ENCODE measurements at regions not wholly inside any gene's neighbourhood (a gene's known extent, or its start where the extent isn't known, plus 50 kb on each side); places are given as distances from the start of the nearest gene placed in this dataset.
"Not testable (repeated sequence)": the region's sequence is repeated elsewhere in the genome, so short reads cannot be mapped to it uniquely, and the experiment has no call there.

GRCh38 chr3:159886050-159886449 lies 102.6 kb upstream of the IL12A start (continued):
- TF ChIP-seq ZNF785 (CRISPR knock-in tag; IDR thresholded peaks at IDR 0.05) (no peak), ZNF146 (CRISPR knock-in tag; IDR thresholded peaks at IDR 0.05; ENCODE audit: unreplicated experiment) (no peak), ZNF584 (CRISPR knock-in tag; IDR thresholded peaks at IDR 0.05; ENCODE audit: low read depth) (no peak), ZNF3 (CRISPR knock-in tag; IDR thresholded peaks at IDR 0.05) (no peak)

DNA sequence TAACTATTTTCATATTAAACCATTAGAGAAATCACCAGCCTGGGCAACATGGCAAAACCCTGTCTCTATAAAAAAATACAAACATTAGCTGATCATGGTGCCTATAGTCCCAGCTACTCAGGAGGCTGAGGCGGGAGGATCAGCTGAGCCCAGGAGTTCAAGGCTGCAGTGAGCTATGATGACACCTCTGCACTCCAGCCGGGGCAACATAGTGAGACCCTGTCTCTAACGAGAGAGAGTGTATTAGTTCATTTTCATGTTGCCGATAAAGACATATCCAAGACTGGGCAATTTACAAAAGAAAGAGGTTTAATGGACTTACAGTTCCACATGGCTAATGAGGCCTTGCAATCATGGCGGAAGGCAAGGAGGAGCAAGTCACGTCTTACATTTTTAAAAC lies 102.1 kb upstream of the IL12A start:
- BruUV-seq (replicated peaks); FAIRE-seq; H3K4me1 ChIP-seq (replicated peaks in 1 of 2; ENCODE audit: control insufficient read depth in 2 of 2, insufficient read depth in 2 of 2, low read length in 2 of 2); DNase-seq (ENCODE audit: extremely low read depth in 1 of 4, low spot score in 3 of 4); H3K9me3 ChIP-seq (replicated peaks; ENCODE audit: control insufficient read depth, insufficient read depth, low read depth, low read length); H3K27me3 ChIP-seq (ENCODE audit: control insufficient read depth in 2 of 2, insufficient read depth in 2 of 2, low read length in 2 of 2); H4K20me1 ChIP-seq (replicated peaks; ENCODE audit: control insufficient read depth, insufficient read depth, low read length); H3K9me1 ChIP-seq (ENCODE audit: control insufficient read depth, insufficient read depth, low read length); H3K4me2 ChIP-seq (ENCODE audit: insufficient read depth, low read length); H3K9ac ChIP-seq (ENCODE audit: insufficient read depth in 1 of 2, low read depth in 2 of 2, low read length in 2 of 2); H2AFZ ChIP-seq (ENCODE audit: low read depth, low read length); H3K27ac ChIP-seq (ENCODE audit: extremely low read depth, low read depth, low read length); ATAC-seq; H3K36me3 ChIP-seq (ENCODE audit: control insufficient read depth, insufficient read depth, low read length); H3K79me2 ChIP-seq (ENCODE audit: control insufficient read depth, insufficient read depth, low read length); H3K4me3 ChIP-seq; CTCF ChIA-PET (ENCODE audit: low intra/inter-chr PET ratio): not testable (repeated sequence)
- 0% methylated on average over 6 of the region's 6 CpGs for WGBS (ENCODE audit: insufficient coverage, low coverage, missing lambda C conversion rate)
- in situ Hi-C loops (cut with MboI) (loop anchor here (10.0 to 25.0 kb wide), 2 partner anchors 576 to 1908 kb away; no protein-coding TSS in a partner anchor), intact Hi-C loops (cut with micrococcal nuclease) (loop anchor here (5.0 to 10.0 kb wide), 4 partner anchors 116 to 526 kb away; no protein-coding TSS in a partner anchor)
- POLR2A ChIA-PET = interaction anchor here (0.6 kb wide), 1 partner anchor 19 kb away, joined by 3 read pairs; no protein-coding TSS in a partner anchor

- no peaks in the 10 kb centered on the region for H3K9me3 ChIP-seq (replicated peaks; ENCODE audit: control insufficient read depth, insufficient read depth, low read depth, low read length)
- DNase-seq (ENCODE audit: extremely low read depth in 1 of 4, low spot score in 3 of 4) = no peak
- H3K4me1 ChIP-seq (replicated peaks in 1 of 2; ENCODE audit: control insufficient read depth in 2 of 2, insufficient read depth in 2 of 2, low read length in 2 of 2) = no peaks in the 10 kb centered on the region
- H3K4me3 ChIP-seq = no peak overlapping the region
- POLR2A ChIA-PET = interaction anchor here (0.6 kb wide), 1 partner anchor 969 kb away, joined by 3 read pairs; no protein-coding TSS in a partner anchor
- no peak overlapping the region for H3K9ac ChIP-seq (ENCODE audit: insufficient read depth in 1 of 2, low read depth in 2 of 2, low read length in 2 of 2)
- CTCF ChIA-PET (ENCODE audit: low intra/inter-chr PET ratio) = no interaction called here
- no peak for ATAC-seq
- intact Hi-C loops (cut with micrococcal nuclease) = loop anchor here (5.0 to 10.0 kb wide), 4 partner anchors 115 to 525 kb away; no protein-coding TSS in a partner anchor
- no peaks in the 10 kb centered on the region for H3K79me2 ChIP-seq (ENCODE audit: control insufficient read depth, insufficient read depth, low read length)
- no peak overlapping the region for H3K27ac ChIP-seq (ENCODE audit: extremely low read depth, low read depth, low read length)
- H3K36me3 ChIP-seq (ENCODE audit: control insufficient read depth, insufficient read depth, low read length) = no peaks in the 10 kb centered on the region
- H3K27me3 ChIP-seq (ENCODE audit: control insufficient read depth in 2 of 2, insufficient read depth in 2 of 2, low read length in 2 of 2) = no peaks in the 10 kb centered on the region
- H4K20me1 ChIP-seq (replicated peaks; ENCODE audit: control insufficient read depth, insufficient read depth, low read length) = no peaks in the 10 kb centered on the region
- H2AFZ ChIP-seq (ENCODE audit: low read depth, low read length) = no peak overlapping the region
- in situ Hi-C loops (cut with MboI) = loop anchor here (10.0 to 25.0 kb wide), 2 partner anchors 575 to 1908 kb away; no protein-coding TSS in a partner anchor
- BruUV-seq (replicated peaks) = no TSS peak
- FAIRE-seq = no peak
- H3K9me1 ChIP-seq (ENCODE audit: control insufficient read depth, insufficient read depth, low read length) = no peaks in the 10 kb centered on the region
- 0% methylated on average over 5 of the region's 5 CpGs for WGBS (ENCODE audit: insufficient coverage, low coverage, missing lambda C conversion rate)
- no peak overlapping the region for H3K4me2 ChIP-seq (ENCODE audit: insufficient read depth, low read length)
- TF ChIP-seq CUX1 (CRISPR knock-in tag; IDR thresholded peaks at IDR 0.05) (no peak), E2F5 (CRISPR knock-in tag; IDR thresholded peaks at IDR 0.05) (no peak), EP400 (IDR thresholded peaks at IDR 0.05) (no peak), ZNF444 (CRISPR knock-in tag; IDR thresholded peaks at IDR 0.05) (no peak), MCM7 (IDR thresholded peaks at IDR 0.05) (no peak)
Observed at GRCh38 chr3:159887168-159887567, 101.5 kb upstream of the IL12A start.
